IMR-90 (cell line): ENCODE measurements at regions not wholly inside any gene's neighbourhood (a gene's known extent, or its start where the extent isn't known, plus 50 kb on each side); places are given as distances from the start of the nearest gene placed in this dataset.

ENCODE experiments used
- ATAC-seq: fragments of 200-7000 bp; cut with Tn5 transposase; 2 replicates; pipeline ENCODE4 v1.9.1; 2020; ENCODE audit warnings: low read depth, mild to moderate bottlenecking, moderate library complexity
- BruUV-seq: library from RNA; stranded (reverse); fragments of 400-500 nt; replicated peaks from 2 replicates; lab custom pipeline; 2021; lab: Mats Ljungman, UMichigan
- CTCF ChIA-PET: fragments of 300-600 bp; formaldehyde crosslinking; extraction: SDS; loops from one replicate; lab custom pipeline; 2021; ENCODE audit warnings: antibody characterized with exemption; lab: Yijun Ruan, JAX
- POLR2A ChIA-PET: fragments of 300-600 bp; sonication (Branson Sonifier 250); formaldehyde crosslinking; loops from one replicate; lab custom pipeline; 2022; ENCODE audit warnings: antibody characterized with exemption; ENCODE audit not compliant: unreplicated experiment; lab: Charles Lee
- DNase-seq: peaks from one replicate; pipeline ENCODE4 v3.0.0; 2013
- H2AFZ ChIP-seq: replicated peaks from 2 replicates; pipeline ENCODE3; 2013; ENCODE audit warnings: low read length, mild to moderate bottlenecking; ENCODE audit not compliant: poor library complexity
- H2AK5ac ChIP-seq: 2 replicates; pipeline ENCODE4 v1.6.1; 2013; ENCODE audit warnings: low read depth, low read length, inconsistent platforms
- H2AK9ac ChIP-seq: replicated peaks from 2 replicates; pipeline ENCODE3; 2013; ENCODE audit warnings: mild to moderate bottlenecking, low read depth, low read length, moderate library complexity; ENCODE audit not compliant: poor library complexity
- H2BK120ac ChIP-seq: 2 replicates; pipeline ENCODE4 v1.6.1; 2013; ENCODE audit warnings: low read depth, low read length, inconsistent platforms
- H2BK15ac ChIP-seq: 3 replicates; pipeline ENCODE4 v1.6.1; 2013; ENCODE audit warnings: low read depth, low read length, inconsistent platforms
- H2BK20ac ChIP-seq: 2 replicates; pipeline ENCODE4 v1.6.1; 2013; ENCODE audit warnings: low read depth, mild to moderate bottlenecking, inconsistent platforms, low read length, moderate library complexity
- H2BK5ac ChIP-seq: 2 replicates; pipeline ENCODE4 v1.6.1; 2013; ENCODE audit warnings: mild to moderate bottlenecking, low read depth, low read length, inconsistent platforms; ENCODE audit not compliant: poor library complexity, severe bottlenecking
- H3K14ac ChIP-seq: replicated peaks from 2 replicates; pipeline ENCODE4 v1.6.1; 2013; ENCODE audit warnings: low read depth, low read length, inconsistent platforms
- H3K18ac ChIP-seq: 2 replicates; pipeline ENCODE4 v1.6.1; 2013; ENCODE audit warnings: low read depth, low read length, control low read depth
- H3K23ac ChIP-seq: 2 replicates; pipeline ENCODE4 v1.6.1; 2013; ENCODE audit warnings: low read depth, low read length, inconsistent platforms
- H3K27ac ChIP-seq: 2 replicates; pipeline ENCODE4 v1.5.1; 2013; ENCODE audit warnings: mild to moderate bottlenecking, control low read depth, low read length; ENCODE audit not compliant: insufficient read depth
- H3K27me3 ChIP-seq: 2 replicates; pipeline ENCODE4 v1.6.1; 2013; ENCODE audit warnings: low read length; ENCODE audit not compliant: control insufficient read depth, insufficient read depth
- H3K36me3 ChIP-seq: 2 replicates; pipeline ENCODE4 v1.6.1; 2013; ENCODE audit warnings: low read length, mixed read lengths; ENCODE audit not compliant: control insufficient read depth, insufficient read depth
- H3K4ac ChIP-seq: 2 replicates; pipeline ENCODE4 v1.6.1; 2013; ENCODE audit warnings: low read depth, low read length, inconsistent platforms
- H3K4me1 ChIP-seq: 2 replicates; pipeline ENCODE4 v1.6.1; 2013; ENCODE audit warnings: low read length, mixed read lengths; ENCODE audit not compliant: control insufficient read depth, insufficient read depth
- H3K4me2 ChIP-seq: 2 replicates; pipeline ENCODE4 v1.6.1; 2013; ENCODE audit warnings: low read depth, mild to moderate bottlenecking, control low read depth, low read length, moderate library complexity
- H3K4me3 ChIP-seq: 2 replicates; pipeline ENCODE4 v1.5.1; 2013; ENCODE audit warnings: low read depth, mild to moderate bottlenecking, control low read depth, low read length, moderate library complexity; ENCODE audit not compliant: insufficient read depth
- H3K56ac ChIP-seq: 2 replicates; pipeline ENCODE4 v1.6.1; 2013; ENCODE audit warnings: low read length, inconsistent platforms; ENCODE audit not compliant: insufficient read depth; ENCODE audit errors: extremely low read depth
- H3K79me1 ChIP-seq, 2 experiments: 2 replicates each; pipeline ENCODE4 v1.6.1; 2013; ENCODE audit warnings: low read length in 2 of 2, inconsistent platforms in 1 of 2, low read depth in 1 of 2
- H3K9ac ChIP-seq: 2 replicates; pipeline ENCODE4 v1.6.1; 2013; ENCODE audit warnings: low read depth, low read length, control low read depth
- H3K9me1 ChIP-seq: 2 replicates; pipeline ENCODE4 v1.6.1; 2013; ENCODE audit warnings: low read length, inconsistent platforms; ENCODE audit not compliant: insufficient read depth
- H3K9me3 ChIP-seq: 2 replicates; pipeline ENCODE4 v1.6.1; 2013; ENCODE audit warnings: low read length; ENCODE audit not compliant: control insufficient read depth, insufficient read depth
- H4K20me1 ChIP-seq: 2 replicates; pipeline ENCODE4 v1.6.1; 2013; ENCODE audit warnings: low read length, inconsistent platforms; ENCODE audit not compliant: insufficient read depth
- H4K5ac ChIP-seq: 2 replicates; pipeline ENCODE4 v1.6.1; 2013; ENCODE audit warnings: mild to moderate bottlenecking, low read depth, low read length, control low read depth
- H4K8ac ChIP-seq, 2 experiments: 2 replicates each; pipeline ENCODE4 v1.6.1; 2013; ENCODE audit warnings: low read depth in 2 of 2, low read length in 2 of 2, control low read depth in 1 of 2, inconsistent platforms in 1 of 2
- H4K91ac ChIP-seq: 2 replicates; pipeline ENCODE4 v1.6.1; 2013; ENCODE audit warnings: low read depth, low read length, inconsistent platforms; ENCODE audit not compliant: insufficient read depth
- CHD1 ChIP-seq: IDR thresholded peaks from 2 replicates; pipeline ENCODE4 v1.6.1; 2012; ENCODE audit warnings: low read depth, low read length, improper control_type of control experiment
- ELK1 ChIP-seq: fragments of 150-350 bp; IDR thresholded peaks from 2 replicates; pipeline ENCODE4 v1.6.1; 2016; ENCODE audit warnings: low read depth, mild to moderate bottlenecking, low read length, moderate library complexity, borderline replicate concordance
- FOS ChIP-seq: fragments of 150-350 bp; IDR thresholded peaks from 2 replicates; pipeline ENCODE4 v1.6.1; 2016; ENCODE audit warnings: low read depth, low read length
- MXI1 ChIP-seq: IDR thresholded peaks from 2 replicates; pipeline ENCODE4 v1.6.1; 2012; ENCODE audit warnings: low read depth, mild to moderate bottlenecking, low read length, moderate library complexity, borderline replicate concordance
- WGBS, 2 experiments: methylation state at CpG; one replicate each; pipeline versions ENCODE4 v1.1.5 to v1.1.7; 2013; ENCODE audit warnings: missing lambda C conversion rate in 2 of 2; ENCODE audit not compliant: insufficient read length in 1 of 2; ENCODE audit errors: extremely low coverage in 2 of 2; 5-methylcytosine and 5-hydroxymethylcytosine counted together
- dilution Hi-C: fragments of 300-500 bp; cut with HindIII; formaldehyde crosslinking; loops from one replicate; pipeline ENCODE4 v1.14.3; 2018; ENCODE audit warnings: low sequenced_read_pairs; ENCODE audit not compliant: unreplicated experiment
- in situ Hi-C: fragments of 300-500 bp; cut with MboI; formaldehyde crosslinking; loops from 3 replicates; pipeline ENCODE4 v1.14.3; 2019; ENCODE audit warnings: low sequenced_read_pairs, inconsistent platforms, mixed read lengths
- intact Hi-C: fragments of 100-400 bp; cut with micrococcal nuclease; formaldehyde crosslinking; loops from 2 replicates; pipeline ENCODE4 v1.10.0; 2022

DNA sequence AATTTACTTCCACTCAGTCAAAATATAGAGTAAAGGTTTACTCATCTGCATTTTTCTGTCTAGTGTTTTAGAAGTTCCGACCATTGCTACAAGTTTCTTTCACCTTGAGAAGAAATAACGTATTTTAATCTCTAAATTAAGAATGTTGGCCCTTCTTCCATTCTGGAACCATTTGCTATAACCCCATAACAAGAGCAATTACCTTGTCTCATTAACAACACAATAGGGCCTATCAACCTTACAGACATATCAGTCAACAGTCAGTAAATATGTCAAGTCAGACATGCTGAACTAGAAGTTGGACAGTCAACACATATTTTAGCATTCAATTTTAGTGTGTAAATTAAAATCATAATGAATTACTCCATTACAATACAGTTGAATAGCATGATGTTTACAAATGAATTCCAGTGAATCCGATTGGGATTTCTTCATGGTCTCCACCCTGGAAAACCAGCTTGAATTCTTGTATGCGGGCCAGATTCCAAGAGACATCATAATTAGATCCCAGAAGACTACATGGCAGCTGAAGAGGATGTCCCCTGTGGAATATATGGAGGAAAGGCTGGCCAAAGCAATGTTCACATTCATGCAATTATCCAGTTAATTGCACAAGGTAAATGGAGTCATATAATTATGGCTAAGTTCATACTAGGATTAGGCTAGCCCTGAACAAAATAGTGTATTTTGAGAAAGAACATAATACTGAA lies 196.2 kb upstream of the TARS1 start:
- no TSS peak for BruUV-seq
- no peak overlapping the region for H2BK15ac ChIP-seq
- H3K4me1 ChIP-seq, result no peaks in the 10 kb centered on the region
- dilution Hi-C loops (no loop called here), in situ Hi-C loops (no loop called here), intact Hi-C loops (no loop called here)
- no peaks in the 10 kb centered on the region for H4K20me1 ChIP-seq
- H3K9me1 ChIP-seq, result no peaks in the 10 kb centered on the region
- no peak overlapping the region for H4K8ac ChIP-seq
- no peak overlapping the region for H3K14ac ChIP-seq
- H3K79me1 ChIP-seq, result no peaks in the 10 kb centered on the region
- no peak overlapping the region for H2BK120ac ChIP-seq
- H2AK9ac ChIP-seq, result no peak overlapping the region
- H3K36me3 ChIP-seq, result no peaks in the 10 kb centered on the region
- H3K23ac ChIP-seq, result no peak overlapping the region
- no peak overlapping the region for H3K4me2 ChIP-seq
- no peak overlapping the region for H3K27ac ChIP-seq
- CTCF ChIA-PET, result no interaction called here
- no peak overlapping the region for H3K4ac ChIP-seq
- H3K27me3 ChIP-seq, result no peaks in the 10 kb centered on the region
- H2BK20ac ChIP-seq, result no peak overlapping the region
- no peak overlapping the region for H3K56ac ChIP-seq
- H2AFZ ChIP-seq, result no peak overlapping the region
- H3K4me3 ChIP-seq, result no peak overlapping the region
- H3K9ac ChIP-seq, result no peak overlapping the region
- H4K91ac ChIP-seq, result no peak overlapping the region
- no peak overlapping the region for H2BK5ac ChIP-seq
- no CpG with 5 or more reads among the region's 4 CpGs for WGBS, 2 experiments
- DNase-seq (no peak), ATAC-seq (no peak)
- H3K9me3 ChIP-seq, result no peaks in the 10 kb centered on the region
- POLR2A ChIA-PET, result no interaction called here
- H3K18ac ChIP-seq, result no peak overlapping the region
- no peak overlapping the region for H2AK5ac ChIP-seq
- no peak overlapping the region for H4K5ac ChIP-seq
- TF ChIP-seq CHD1 (no peak), FOS (no peak), ELK1 (no peak), MXI1 (no peak)
